ENCODE measurements at regions not wholly inside any gene's neighbourhood (a gene's known extent, or its start where the extent isn't known, plus 50 kb on each side); places are given as distances from the start of the nearest gene placed in this dataset.

GRCh38 chr1:217109928-217110327 is 386.7 kb upstream of the ESRRG start:
- TF ChIP-seq, protein P1, sequence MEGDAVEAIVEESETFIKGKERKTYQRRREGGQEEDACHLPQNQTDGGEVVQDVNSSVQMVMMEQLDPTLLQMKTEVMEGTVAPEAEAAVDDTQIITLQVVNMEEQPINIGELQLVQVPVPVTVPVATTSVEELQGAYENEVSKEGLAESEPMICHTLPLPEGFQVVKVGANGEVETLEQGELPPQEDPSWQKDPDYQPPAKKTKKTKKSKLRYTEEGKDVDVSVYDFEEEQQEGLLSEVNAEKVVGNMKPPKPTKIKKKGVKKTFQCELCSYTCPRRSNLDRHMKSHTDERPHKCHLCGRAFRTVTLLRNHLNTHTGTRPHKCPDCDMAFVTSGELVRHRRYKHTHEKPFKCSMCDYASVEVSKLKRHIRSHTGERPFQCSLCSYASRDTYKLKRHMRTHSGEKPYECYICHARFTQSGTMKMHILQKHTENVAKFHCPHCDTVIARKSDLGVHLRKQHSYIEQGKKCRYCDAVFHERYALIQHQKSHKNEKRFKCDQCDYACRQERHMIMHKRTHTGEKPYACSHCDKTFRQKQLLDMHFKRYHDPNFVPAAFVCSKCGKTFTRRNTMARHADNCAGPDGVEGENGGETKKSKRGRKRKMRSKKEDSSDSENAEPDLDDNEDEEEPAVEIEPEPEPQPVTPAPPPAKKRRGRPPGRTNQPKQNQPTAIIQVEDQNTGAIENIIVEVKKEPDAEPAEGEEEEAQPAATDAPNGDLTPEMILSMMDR (IDR thresholded peaks at IDR 0.05) = no peak
- TF ChIP-seq POLR2A (IDR thresholded peaks at IDR 0.05; ENCODE audit: low read depth) = no peak
